SK-N-SH (cell line): ENCODE measurements at regions not wholly inside any gene's neighbourhood (a gene's known extent, or its start where the extent isn't known, plus 50 kb on each side); places are given as distances from the start of the nearest gene placed in this dataset.

ENCODE experiments used
- EP300 ChIP-seq, 2 experiments: IDR thresholded peaks; 2 replicates each; pipeline versions ENCODE4 v1.4.0 to v1.6.1; 2012; ENCODE audit warnings: borderline replicate concordance in 1 of 2, low read depth in 1 of 2, low read length in 1 of 2
- POLR2AphosphoS5 ChIP-seq: IDR thresholded peaks from 2 replicates; pipeline ENCODE4 v1.6.1; 2012; ENCODE audit warnings: low read depth, low read length
- TF ChIP-seq, protein P1 (sequence below): fragments of 200-600 bp; sonication (generic); IDR thresholded peaks from 2 replicates; pipeline ENCODE4 v1.6.1; 2017; ENCODE audit warnings: antibody characterized with exemption, mild to moderate bottlenecking, moderate library complexity

DNA sequence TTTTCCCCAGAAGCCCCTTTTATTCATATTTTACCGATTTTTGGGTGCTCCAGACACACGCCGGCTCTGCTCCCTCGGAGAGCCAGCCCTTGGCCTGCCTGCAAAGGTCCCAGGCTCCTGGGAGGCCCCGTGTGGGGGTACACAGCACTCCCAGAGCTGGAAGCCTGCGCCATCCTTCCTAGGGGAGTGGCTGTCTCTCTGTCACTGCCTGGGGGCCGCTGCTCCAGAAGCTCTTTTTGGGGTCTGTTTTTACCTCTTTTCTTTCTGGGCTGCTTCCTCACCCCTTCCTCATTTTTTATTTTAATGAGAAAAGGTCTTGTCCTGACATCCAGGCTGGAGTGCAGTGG is 119.1 kb upstream of the COL5A1 start:
- TF ChIP-seq, protein P1, sequence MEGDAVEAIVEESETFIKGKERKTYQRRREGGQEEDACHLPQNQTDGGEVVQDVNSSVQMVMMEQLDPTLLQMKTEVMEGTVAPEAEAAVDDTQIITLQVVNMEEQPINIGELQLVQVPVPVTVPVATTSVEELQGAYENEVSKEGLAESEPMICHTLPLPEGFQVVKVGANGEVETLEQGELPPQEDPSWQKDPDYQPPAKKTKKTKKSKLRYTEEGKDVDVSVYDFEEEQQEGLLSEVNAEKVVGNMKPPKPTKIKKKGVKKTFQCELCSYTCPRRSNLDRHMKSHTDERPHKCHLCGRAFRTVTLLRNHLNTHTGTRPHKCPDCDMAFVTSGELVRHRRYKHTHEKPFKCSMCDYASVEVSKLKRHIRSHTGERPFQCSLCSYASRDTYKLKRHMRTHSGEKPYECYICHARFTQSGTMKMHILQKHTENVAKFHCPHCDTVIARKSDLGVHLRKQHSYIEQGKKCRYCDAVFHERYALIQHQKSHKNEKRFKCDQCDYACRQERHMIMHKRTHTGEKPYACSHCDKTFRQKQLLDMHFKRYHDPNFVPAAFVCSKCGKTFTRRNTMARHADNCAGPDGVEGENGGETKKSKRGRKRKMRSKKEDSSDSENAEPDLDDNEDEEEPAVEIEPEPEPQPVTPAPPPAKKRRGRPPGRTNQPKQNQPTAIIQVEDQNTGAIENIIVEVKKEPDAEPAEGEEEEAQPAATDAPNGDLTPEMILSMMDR, result no peak
- no peak for TF ChIP-seq POLR2AphosphoS5
- TF ChIP-seq EP300 (IDR thresholded peaks at IDR 0.05; ENCODE audit: borderline replicate concordance in 1 of 2, low read depth in 1 of 2, low read length in 1 of 2), result no peak
